Peyer's patch (tissue), 4 donors: ENCODE measurements at regions not wholly inside any gene's neighbourhood (a gene's known extent, or its start where the extent isn't known, plus 50 kb on each side); places are given as distances from the start of the nearest gene placed in this dataset.

Source experiments
- DNase-seq, 3 donors: peaks; one replicate each; pipeline ENCODE4 v3.0.0-alpha.2; 2017 to 2019
- H3K27ac ChIP-seq, 4 donors: fragments of 200-600 bp; sonication (generic); one replicate each; pipeline ENCODE4 v1.5.1; 2016 to 2019
- H3K27me3 ChIP-seq, 2 donors: fragments of 200-600 bp; sonication (generic); one replicate each; pipeline ENCODE4 v1.5.1; 2019
- H3K36me3 ChIP-seq, 3 donors: fragments of 200-600 bp; sonication (generic); one replicate each; pipeline ENCODE4 v1.5.1; 2016 to 2019
- H3K4me1 ChIP-seq, 4 donors: fragments of 200-600 bp; sonication (generic); one replicate each; pipeline ENCODE4 v1.5.1; 2016 to 2019
- H3K4me3 ChIP-seq, 4 donors: fragments of 200-600 bp; sonication (generic); 1 replicate in 3 of 4; 2 replicates in 1 of 4; pipeline ENCODE4 v1.5.1; 2016 to 2019; ENCODE audit warnings: mild to moderate bottlenecking in 1 of 4
- H3K9me3 ChIP-seq, 4 donors: fragments of 200-600 bp; sonication (generic); one replicate each; pipeline ENCODE4 v1.5.1; 2016 to 2019; ENCODE audit warnings: mild to moderate bottlenecking in 1 of 4
- CTCF ChIP-seq, 6 experiments: fragments of 450-650 bp in 4 of 6; fragments of 200-600 bp in 2 of 6; sonication (generic) in 1 of 6; IDR thresholded peaks; one replicate each; pipeline ENCODE4 v1.5.1; 2017 to 2019; ENCODE audit warnings: antibody characterized with exemption in 6 of 6, mild to moderate bottlenecking in 3 of 6, moderate library complexity in 1 of 6
- POLR2A ChIP-seq, 2 donors: fragments of 450-650 bp; IDR thresholded peaks; one replicate each; pipeline ENCODE4 v1.5.1; 2017; ENCODE audit warnings: antibody characterized with exemption in 2 of 2, mild to moderate bottlenecking in 2 of 2, moderate library complexity in 2 of 2

- H3K27ac ChIP-seq: peak overlapping the region in 2 of 4 donors; percentile 40 to 45
- DNase-seq: peak; percentile 32 to 77 (median 75)
- H3K36me3 ChIP-seq: no peaks in the 10 kb centered on the region
- H3K4me3 ChIP-seq: no peak overlapping the region
- H3K27me3 ChIP-seq: no peaks in the 10 kb centered on the region
- TF ChIP-seq CTCF (IDR thresholded peaks at IDR 0.05) (peak in 3 of 6 experiments; percentile 5 to 35 (median 28)), POLR2A (IDR thresholded peaks at IDR 0.05) (no peak)
- no peaks in the 10 kb centered on the region for H3K9me3 ChIP-seq
- peaks cover 0 to 16% (median 0%) of the 10 kb centered on the region in 4 donors for H3K4me1 ChIP-seq
These were observed 471.0 kb upstream of the PROK2 start for GRCh38 chr3:72255791-72256559.

- H3K4me3 ChIP-seq: no peak overlapping the region
- no peak for TF ChIP-seq POLR2A (IDR thresholded peaks at IDR 0.05)
- no peak for TF ChIP-seq CTCF (IDR thresholded peaks at IDR 0.05)
- no peak for DNase-seq
These were observed 470.2 kb upstream of the PROK2 start for GRCh38 chr3:72255191-72255590.

GRCh38 chr3:72254483-72254882 is 469.5 kb upstream of the PROK2 start:
- H3K36me3 ChIP-seq: no peaks in the 10 kb centered on the region
- TF ChIP-seq CTCF (IDR thresholded peaks at IDR 0.05) (no peak), POLR2A (IDR thresholded peaks at IDR 0.05) (no peak)
- H3K9me3 ChIP-seq: no peaks in the 10 kb centered on the region
- peaks cover 0 to 16% (median 0%) of the 10 kb centered on the region in 4 donors for H3K4me1 ChIP-seq
- DNase-seq: no peak
- no peaks in the 10 kb centered on the region for H3K27me3 ChIP-seq
- H3K4me3 ChIP-seq: no peak overlapping the region
- H3K27ac ChIP-seq: no peak overlapping the region

More at GRCh38 chr3:72255191-72255590, 470.2 kb upstream of the PROK2 start:
- H3K4me1 ChIP-seq: peaks cover 0 to 16% (median 0%) of the 10 kb centered on the region in 4 donors
- no peaks in the 10 kb centered on the region for H3K36me3 ChIP-seq
- H3K27ac ChIP-seq: peak overlapping the region in 2 of 4 donors; percentile 40 to 45
- no peaks in the 10 kb centered on the region for H3K9me3 ChIP-seq
- no peaks in the 10 kb centered on the region for H3K27me3 ChIP-seq

GRCh38 chr3:72250725-72251124 is 465.8 kb upstream of the PROK2 start:
- peaks cover 0 to 13% (median 0%) of the 10 kb centered on the region in 4 donors for H3K4me1 ChIP-seq
- H3K9me3 ChIP-seq: no peaks in the 10 kb centered on the region
- H3K27ac ChIP-seq: no peak overlapping the region
- DNase-seq: no peak
- H3K4me3 ChIP-seq: no peak overlapping the region
- no peaks in the 10 kb centered on the region for H3K27me3 ChIP-seq
- H3K36me3 ChIP-seq: no peaks in the 10 kb centered on the region
- TF ChIP-seq CTCF (IDR thresholded peaks at IDR 0.05): no peak
- TF ChIP-seq POLR2A (IDR thresholded peaks at IDR 0.05): no peak

GRCh38 chr3:72248869-72249268 is 463.9 kb upstream of the PROK2 start:
- Histone ChIP-seq H3K36me3 (no peaks in the 10 kb centered on the region), H3K4me3 (no peak overlapping the region), H3K27me3 (no peaks in the 10 kb centered on the region), H3K9me3 (no peaks in the 10 kb centered on the region), H3K27ac (no peak overlapping the region), H3K4me1 (peaks cover 0 to 15% (median 0%) of the 10 kb centered on the region in 4 donors)
- TF ChIP-seq CTCF (IDR thresholded peaks at IDR 0.05): no peak
- TF ChIP-seq POLR2A (IDR thresholded peaks at IDR 0.05): no peak
- DNase-seq: no peak
